ENCODE measurements at regions not wholly inside any gene's neighbourhood (a gene's known extent, or its start where the extent isn't known, plus 50 kb on each side); places are given as distances from the start of the nearest gene placed in this dataset.

- TF ChIP-seq HNRNPK (IDR thresholded peaks at IDR 0.05; ENCODE audit: low read depth, low read length, poor library complexity, severe bottlenecking) (no peak), SIN3A (IDR thresholded peaks at IDR 0.05; ENCODE audit: borderline replicate concordance in 2 of 2, control insufficient read depth in 1 of 2, low read depth in 2 of 2, low read length in 2 of 2) (no peak), NEUROD1 (IDR thresholded peaks at IDR 0.05; ENCODE audit: borderline replicate concordance, low read depth, low read length, partially characterized antibody) (no peak), NR2F6 (CRISPR knock-in tag; IDR thresholded peaks at IDR 0.05) (no peak), MBD1 (CRISPR knock-in tag; IDR thresholded peaks at IDR 0.05) (no peak), SREBF1 (IDR thresholded peaks at IDR 0.05; ENCODE audit: borderline replicate concordance, low read depth, low read length) (no peak), MAZ (CRISPR knock-in tag; conservative IDR thresholded peaks at IDR 0.05 in 1 of 2, IDR thresholded peaks at IDR 0.05 in 1 of 2) (no peak), CREM (IDR thresholded peaks at IDR 0.05; ENCODE audit: low read depth) (no peak), ZBTB7A (IDR thresholded peaks at IDR 0.05; ENCODE audit: borderline replicate concordance, control insufficient read depth, low read depth, low read length) (no peak), BCL6 (CRISPR knock-in tag; IDR thresholded peaks at IDR 0.05) (no peak), MED1 (CRISPR knock-in tag; IDR thresholded peaks at IDR 0.05; ENCODE audit: borderline replicate concordance) (no peak)
Observed at GRCh38 chr13:51020600-51020999, 90.5 kb downstream of the C13orf42 start (continued).
